ENCODE measurements at regions not wholly inside any gene's neighbourhood (a gene's known extent, or its start where the extent isn't known, plus 50 kb on each side); places are given as distances from the start of the nearest gene placed in this dataset.

DNA sequence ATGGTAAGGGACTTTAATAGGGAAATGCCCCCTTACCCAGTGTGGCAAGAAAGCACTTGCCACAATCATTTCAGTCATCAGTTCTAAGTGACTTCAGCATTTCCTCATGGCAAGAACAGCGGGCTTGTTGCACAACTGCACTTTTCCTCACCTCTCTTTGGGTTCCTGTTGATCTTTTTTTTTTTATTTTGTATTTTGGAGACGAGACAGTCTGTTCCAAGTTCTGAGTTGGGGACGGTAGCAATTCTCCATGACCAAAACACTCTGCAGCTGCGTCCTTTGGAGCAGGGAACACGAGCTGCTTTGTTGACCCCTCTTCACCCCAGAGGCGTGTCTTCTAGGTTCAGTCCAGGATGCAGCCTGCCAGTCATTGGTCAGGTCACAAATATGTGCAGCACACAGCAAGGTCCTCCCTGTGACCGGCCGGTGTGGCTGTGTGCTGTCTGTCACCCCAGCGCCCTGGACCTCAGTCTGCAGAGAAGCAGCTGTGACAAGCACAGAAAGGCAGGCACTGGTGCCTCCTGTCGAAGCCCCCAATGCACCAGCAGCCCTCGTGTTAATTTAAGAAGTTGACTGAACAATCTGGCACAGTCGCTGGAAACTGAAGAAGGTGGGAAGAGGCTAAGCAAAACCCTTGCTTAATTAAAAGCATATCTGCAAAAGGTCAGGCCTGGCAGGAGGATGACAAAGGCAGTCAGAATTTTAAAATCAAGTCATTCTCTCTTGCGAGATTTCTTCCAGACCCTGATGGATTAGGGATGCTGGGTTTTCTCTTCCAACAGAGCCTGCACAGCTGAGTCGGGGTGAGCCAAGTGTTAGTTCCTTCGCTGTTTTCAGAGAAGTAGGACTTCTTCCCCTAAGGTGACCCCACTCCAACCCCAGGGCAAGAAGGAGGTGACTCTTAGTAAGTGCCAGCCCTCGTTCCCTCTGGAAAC, 96.7 kb upstream of the COPS8 start:
- peak; percentile 81 for DNase-seq
- intact Hi-C loops (cut with DNase I) = no loop called here
- Histone ChIP-seq H3K36me3 (no peaks in the 10 kb centered on the region), H3K27me3 (ENCODE audit: low read depth) (no peaks in the 10 kb centered on the region), H3K9me3 (no peaks in the 10 kb centered on the region), H3K4me1 (peaks cover 35% of the 10 kb centered on the region), H3K27ac (peak overlapping the region; percentile 71), H3K4me3 (no peak overlapping the region)
- peak; percentile 80 to 91 for ATAC-seq
- TF ChIP-seq, protein P1, sequence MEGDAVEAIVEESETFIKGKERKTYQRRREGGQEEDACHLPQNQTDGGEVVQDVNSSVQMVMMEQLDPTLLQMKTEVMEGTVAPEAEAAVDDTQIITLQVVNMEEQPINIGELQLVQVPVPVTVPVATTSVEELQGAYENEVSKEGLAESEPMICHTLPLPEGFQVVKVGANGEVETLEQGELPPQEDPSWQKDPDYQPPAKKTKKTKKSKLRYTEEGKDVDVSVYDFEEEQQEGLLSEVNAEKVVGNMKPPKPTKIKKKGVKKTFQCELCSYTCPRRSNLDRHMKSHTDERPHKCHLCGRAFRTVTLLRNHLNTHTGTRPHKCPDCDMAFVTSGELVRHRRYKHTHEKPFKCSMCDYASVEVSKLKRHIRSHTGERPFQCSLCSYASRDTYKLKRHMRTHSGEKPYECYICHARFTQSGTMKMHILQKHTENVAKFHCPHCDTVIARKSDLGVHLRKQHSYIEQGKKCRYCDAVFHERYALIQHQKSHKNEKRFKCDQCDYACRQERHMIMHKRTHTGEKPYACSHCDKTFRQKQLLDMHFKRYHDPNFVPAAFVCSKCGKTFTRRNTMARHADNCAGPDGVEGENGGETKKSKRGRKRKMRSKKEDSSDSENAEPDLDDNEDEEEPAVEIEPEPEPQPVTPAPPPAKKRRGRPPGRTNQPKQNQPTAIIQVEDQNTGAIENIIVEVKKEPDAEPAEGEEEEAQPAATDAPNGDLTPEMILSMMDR (IDR thresholded peaks at IDR 0.05) = no peak

DNA sequence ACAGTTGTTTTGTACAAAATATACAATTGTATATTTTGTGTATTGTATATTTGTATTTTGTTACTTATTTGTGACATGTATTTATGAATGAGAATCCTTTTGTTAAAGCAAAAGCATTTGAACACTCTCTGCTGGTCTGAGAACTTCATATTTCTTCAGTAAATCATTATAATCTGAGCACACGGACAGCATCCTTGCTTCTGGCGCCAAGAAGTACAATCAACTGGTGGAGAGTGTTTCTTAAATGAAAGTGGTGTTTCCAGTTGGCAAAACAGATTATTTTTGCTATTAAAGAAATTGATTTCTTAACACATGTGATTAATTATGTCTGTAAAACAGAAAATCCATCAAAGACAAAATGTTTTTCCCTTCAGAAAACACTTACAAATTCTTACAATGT, 95.1 kb upstream of the COPS8 start:
- DNase-seq = no peak
- intact Hi-C loops (cut with DNase I) = no loop called here
- H3K27ac ChIP-seq = no peak overlapping the region
- H3K9me3 ChIP-seq = no peaks in the 10 kb centered on the region
- H3K4me1 ChIP-seq = peaks cover 35% of the 10 kb centered on the region
- TF ChIP-seq, protein P1 (IDR thresholded peaks at IDR 0.05) = no peak
- H3K27me3 ChIP-seq (ENCODE audit: low read depth) = no peaks in the 10 kb centered on the region
- no peak for ATAC-seq
- no peak overlapping the region for H3K4me3 ChIP-seq
- H3K36me3 ChIP-seq = no peaks in the 10 kb centered on the region

DNA sequence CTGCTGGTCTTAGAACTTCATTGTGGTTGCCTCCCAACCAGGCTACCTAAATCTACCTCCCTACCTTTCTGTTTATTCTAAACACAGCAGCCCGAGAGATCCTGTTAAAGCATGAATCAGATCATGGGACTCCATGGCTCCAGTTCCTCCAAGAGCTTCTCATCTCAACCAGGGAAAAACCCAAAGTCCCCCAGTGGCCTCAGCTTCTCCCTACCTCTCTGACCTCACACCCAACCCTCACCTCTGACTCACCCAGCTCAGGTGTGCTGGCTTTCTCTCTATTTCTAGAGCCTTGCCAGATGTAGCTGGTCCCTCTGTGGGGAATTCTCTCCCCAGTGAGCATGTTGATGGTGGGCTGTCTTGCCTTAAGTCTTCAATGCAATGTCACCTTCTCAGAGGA, 93.8 kb upstream of the COPS8 start:
- Histone ChIP-seq H3K27me3 (ENCODE audit: low read depth) (no peaks in the 10 kb centered on the region), H3K4me3 (no peak overlapping the region), H3K4me1 (peaks cover 32% of the 10 kb centered on the region), H3K9me3 (no peaks in the 10 kb centered on the region), H3K36me3 (no peaks in the 10 kb centered on the region), H3K27ac (no peak overlapping the region)
- TF ChIP-seq, protein P1 (IDR thresholded peaks at IDR 0.05) = no peak
- intact Hi-C loops (cut with DNase I) = no loop called here
- DNase-seq (no peak), ATAC-seq (no peak)

GRCh38 chr2:236993286-236993685, 92.4 kb upstream of the COPS8 start:
- Histone ChIP-seq H3K36me3 (no peaks in the 10 kb centered on the region), H3K4me1 (peaks cover 31% of the 10 kb centered on the region), H3K27ac (no peak overlapping the region), H3K4me3 (no peak overlapping the region), H3K9me3 (no peaks in the 10 kb centered on the region), H3K27me3 (ENCODE audit: low read depth) (no peaks in the 10 kb centered on the region)
- no peak for DNase-seq
- TF ChIP-seq, protein P1 (IDR thresholded peaks at IDR 0.05) = no peak
- intact Hi-C loops (cut with DNase I) = no loop called here
- no peak for ATAC-seq

GRCh38 chr2:236994361-236994760, 91.3 kb upstream of the COPS8 start:
- no peaks in the 10 kb centered on the region for H3K36me3 ChIP-seq
- H3K27ac ChIP-seq = no peak overlapping the region
- no peaks in the 10 kb centered on the region for H3K9me3 ChIP-seq
- TF ChIP-seq, protein P1 (IDR thresholded peaks at IDR 0.05) = no peak
- no peaks in the 10 kb centered on the region for H3K27me3 ChIP-seq (ENCODE audit: low read depth)
- peaks cover 24% of the 10 kb centered on the region for H3K4me1 ChIP-seq
- no peak overlapping the region for H3K4me3 ChIP-seq
- ATAC-seq (no peak), DNase-seq (no peak)
- intact Hi-C loops (cut with DNase I) = no loop called here

Data from lower lobe of right lung (tissue), 2 donors.